GM12892 (cell line): ENCODE measurements at regions not wholly inside any gene's neighbourhood (a gene's known extent, or its start where the extent isn't known, plus 50 kb on each side); places are given as distances from the start of the nearest gene placed in this dataset.

Experiments
- POLR2A ChIP-seq: IDR thresholded peaks from 2 replicates; pipeline ENCODE4 v1.6.1; 2011; ENCODE audit warnings: low read depth, low read length, control low read depth
- POLR2AphosphoS5 ChIP-seq: IDR thresholded peaks from 2 replicates; pipeline ENCODE4 v1.6.1; 2011; ENCODE audit warnings: low read depth, low read length, control low read depth

- TF ChIP-seq POLR2A = no peak
- no peak for TF ChIP-seq POLR2AphosphoS5
Measured at GRCh38 chr1:73887412-73887811, 310.6 kb downstream of the LRRIQ3 start.
